Small intestine (tissue), 7 donors: ENCODE measurements at regions not wholly inside any gene's neighbourhood (a gene's known extent, or its start where the extent isn't known, plus 50 kb on each side); places are given as distances from the start of the nearest gene placed in this dataset.
A peak's percentile ranks its signal among the peaks of the same experiment; 100 is the strongest.

Source experiments
- DNase-seq, 2 donors: peaks; one replicate each; pipeline versions ENCODE4 v3.0.0 to v3.0.0-alpha.2; 2013
- FAIRE-seq: peaks from 2 replicates; lab custom pipeline; 2012; peaks lifted over from hg19 to GRCh38; lab: Jason Lieb, UNC
- H3K27ac ChIP-seq, 3 donors: one replicate each; pipeline ENCODE4 v1.5.1; 2013; ENCODE audit warnings: low read length in 2 of 3, mild to moderate bottlenecking in 2 of 3, control low read depth in 1 of 3, inconsistent platforms in 1 of 3, low read depth in 1 of 3, moderate library complexity in 1 of 3
- H3K27me3 ChIP-seq, 3 donors: one replicate each; pipeline ENCODE4 v1.6.1; 2013; ENCODE audit warnings: low read length in 3 of 3, inconsistent platforms in 1 of 3; ENCODE audit not compliant: control insufficient read depth in 3 of 3, insufficient read depth in 3 of 3
- H3K36me3 ChIP-seq, 3 donors: one replicate each; pipeline ENCODE4 v1.6.1; 2013; ENCODE audit warnings: low read length in 3 of 3, inconsistent platforms in 1 of 3, low read depth in 1 of 3, mild to moderate bottlenecking in 1 of 3, moderate library complexity in 1 of 3; ENCODE audit not compliant: control insufficient read depth in 3 of 3, insufficient read depth in 2 of 3
- H3K4me1 ChIP-seq, 3 donors: one replicate each; pipeline ENCODE4 v1.6.1; 2013; ENCODE audit warnings: low read length in 2 of 3, inconsistent platforms in 1 of 3, low read depth in 1 of 3, mild to moderate bottlenecking in 1 of 3, moderate library complexity in 1 of 3; ENCODE audit not compliant: control insufficient read depth in 3 of 3, insufficient read depth in 2 of 3
- H3K4me3 ChIP-seq, 3 donors: one replicate each; pipeline ENCODE4 v1.5.1; 2013; ENCODE audit warnings: low read length in 3 of 3, control low read depth in 1 of 3, inconsistent platforms in 1 of 3, low read depth in 1 of 3, mild to moderate bottlenecking in 1 of 3, moderate library complexity in 1 of 3
- H3K9me3 ChIP-seq, 2 donors: one replicate each; pipeline ENCODE4 v1.6.1; 2013; ENCODE audit warnings: low read depth in 1 of 2, low read length in 1 of 2; ENCODE audit not compliant: control insufficient read depth in 2 of 2, insufficient read depth in 1 of 2
- WGBS, 3 donors: extraction: QIAGEN DNeasy Blood & Tissue Kit; methylation state at CpG; one replicate each; pipeline ENCODE4 v1.1.7; 2013; 5-methylcytosine and 5-hydroxymethylcytosine counted together
- donor health status: healthy with polysubstance abuse.
- donor health status: control.
- donor health status: control.
- donor health status: Bipolar disorder and iron deficiency.
- donor health status: healthy.

GRCh38 chr20:24773751-24774201 lies 175.3 kb upstream of the CST7 start:
- Histone ChIP-seq H3K27ac (no peak overlapping the region), H3K27me3 (no peaks in the 10 kb centered on the region), H3K4me3 (no peak overlapping the region), H3K4me1 (no peaks in the 10 kb centered on the region), H3K9me3 (no peaks in the 10 kb centered on the region), H3K36me3 (no peaks in the 10 kb centered on the region)
- DNase-seq, result no peak
- WGBS, 3 donors, result 46 to 64% (median 49%) methylated on average over 3 of the region's 3 CpGs
- FAIRE-seq, result no peak

GRCh38 chr20:24775966-24776365 lies 173.1 kb upstream of the CST7 start:
- no peak overlapping the region for H3K4me3 ChIP-seq
- H3K9me3 ChIP-seq, result no peaks in the 10 kb centered on the region
- DNase-seq, result no peak
- no peak for FAIRE-seq
- H3K36me3 ChIP-seq, result no peaks in the 10 kb centered on the region
- no peaks in the 10 kb centered on the region for H3K27me3 ChIP-seq
- H3K4me1 ChIP-seq, result no peaks in the 10 kb centered on the region
- H3K27ac ChIP-seq, result no peak overlapping the region

- WGBS, 3 donors, result 74 to 83% (median 78%) methylated on average over 6 of the region's 6 CpGs
- H3K4me1 ChIP-seq, result no peaks in the 10 kb centered on the region
- no peaks in the 10 kb centered on the region for H3K27me3 ChIP-seq
- FAIRE-seq, result no peak
- no peaks in the 10 kb centered on the region for H3K36me3 ChIP-seq
- H3K4me3 ChIP-seq, result no peak overlapping the region
- H3K9me3 ChIP-seq, result no peaks in the 10 kb centered on the region
- no peak overlapping the region for H3K27ac ChIP-seq
- no peak for DNase-seq
Measured at GRCh38 chr20:24776755-24777271, 172.3 kb upstream of the CST7 start.

DNA sequence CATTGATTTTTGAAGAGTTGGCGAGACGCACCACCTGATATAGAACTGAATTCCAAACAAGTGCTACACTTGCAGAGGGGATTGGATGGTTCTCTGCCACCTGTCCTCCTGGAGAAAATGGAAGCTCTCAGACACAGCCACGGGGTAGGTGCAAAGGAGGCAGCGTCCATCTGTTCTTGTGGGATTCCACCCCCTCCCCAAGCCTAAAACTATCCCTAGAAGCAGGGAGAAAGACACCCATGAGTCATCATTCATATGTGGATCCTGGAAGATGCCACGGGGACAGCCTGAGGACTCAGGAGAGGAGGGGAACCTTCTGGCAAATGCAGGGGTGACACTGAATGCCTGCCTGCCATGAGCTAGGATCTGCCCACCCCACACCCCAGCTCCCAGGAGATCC lies 171.3 kb upstream of the CST7 start:
- H3K9me3 ChIP-seq, result no peaks in the 10 kb centered on the region
- DNase-seq (no peak), FAIRE-seq (no peak)
- no peaks in the 10 kb centered on the region for H3K4me1 ChIP-seq
- H3K36me3 ChIP-seq, result no peaks in the 10 kb centered on the region
- 44 to 45% (median 44%) methylated on average over 5 of the region's 5 CpGs for WGBS, 3 donors
- no peak overlapping the region for H3K27ac ChIP-seq
- H3K27me3 ChIP-seq, result no peaks in the 10 kb centered on the region
- no peak overlapping the region for H3K4me3 ChIP-seq

DNA sequence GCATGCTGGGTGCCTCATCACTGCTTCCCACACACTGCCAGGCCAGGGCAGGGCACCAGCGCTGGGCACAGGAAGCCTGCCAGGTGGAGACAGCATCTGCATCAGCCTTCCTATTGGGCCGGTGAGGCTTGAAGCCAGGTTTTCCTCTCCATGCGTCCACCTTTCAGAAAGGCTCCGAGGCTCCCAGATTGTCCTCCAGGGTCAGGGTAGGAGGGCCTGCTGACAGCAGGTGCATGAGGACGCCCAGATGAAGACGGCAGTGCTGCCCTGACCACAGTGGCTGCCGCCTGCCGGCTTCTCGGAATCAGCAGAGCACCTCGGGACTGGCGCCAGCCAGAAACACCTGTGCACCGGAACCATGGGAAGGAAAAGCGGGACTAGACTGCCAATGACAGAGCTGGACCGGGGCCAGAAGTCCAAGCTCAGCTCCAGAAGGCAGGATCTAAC lies 170.5 kb upstream of the CST7 start:
- Histone ChIP-seq H3K27me3 (peaks cover 0 to 2% (median 0%) of the 10 kb centered on the region in 3 donors), H3K36me3 (no peaks in the 10 kb centered on the region), H3K4me1 (no peaks in the 10 kb centered on the region), H3K9me3 (no peaks in the 10 kb centered on the region), H3K27ac (no peak overlapping the region), H3K4me3 (no peak overlapping the region)
- FAIRE-seq (no peak), DNase-seq (peak in 1 of 2 donors; percentile 47)
- 1 to 44% (median 17%) methylated on average over 12 to 14 of the region's 14 CpGs for WGBS, 3 donors

DNA sequence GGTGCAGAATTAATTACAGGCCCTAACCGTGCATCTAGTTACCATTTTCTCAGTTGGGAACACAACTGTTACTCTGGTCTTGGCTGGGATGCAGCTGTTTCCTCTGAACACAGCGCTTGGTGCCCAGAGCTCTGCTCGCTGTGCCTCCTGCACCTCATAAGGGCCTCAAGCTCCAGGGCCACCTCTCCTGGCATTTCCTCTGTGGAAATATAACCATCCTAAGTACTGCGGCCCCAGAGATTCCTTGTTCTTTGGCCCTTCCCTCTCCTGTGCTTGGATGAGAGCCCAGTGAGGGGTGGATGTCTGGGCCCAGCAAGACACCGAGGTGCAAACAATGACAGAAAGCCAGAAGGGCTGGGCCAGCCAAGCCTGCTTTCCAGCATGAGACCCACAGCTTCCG lies 169.9 kb upstream of the CST7 start:
- Histone ChIP-seq H3K9me3 (no peaks in the 10 kb centered on the region), H3K27me3 (peaks cover 0 to 2% (median 0%) of the 10 kb centered on the region in 3 donors), H3K27ac (no peak overlapping the region), H3K36me3 (no peaks in the 10 kb centered on the region), H3K4me1 (no peaks in the 10 kb centered on the region), H3K4me3 (no peak overlapping the region)
- FAIRE-seq (no peak), DNase-seq (peak in 1 of 2 donors; percentile 5)
- 10 to 36% (median 19%) methylated on average over 6 of the region's 6 CpGs for WGBS, 3 donors

GRCh38 chr20:24779946-24780345 lies 169.1 kb upstream of the CST7 start:
- no peaks in the 10 kb centered on the region for H3K36me3 ChIP-seq
- 82 to 92% (median 88%) methylated on average over 3 to 4 of the region's 4 CpGs for WGBS, 3 donors
- no peak overlapping the region for H3K27ac ChIP-seq
- no peaks in the 10 kb centered on the region for H3K9me3 ChIP-seq
- peaks cover 0 to 2% (median 0%) of the 10 kb centered on the region in 3 donors for H3K27me3 ChIP-seq
- DNase-seq (no peak), FAIRE-seq (no peak)
- H3K4me3 ChIP-seq, result no peak overlapping the region
- no peaks in the 10 kb centered on the region for H3K4me1 ChIP-seq

DNA sequence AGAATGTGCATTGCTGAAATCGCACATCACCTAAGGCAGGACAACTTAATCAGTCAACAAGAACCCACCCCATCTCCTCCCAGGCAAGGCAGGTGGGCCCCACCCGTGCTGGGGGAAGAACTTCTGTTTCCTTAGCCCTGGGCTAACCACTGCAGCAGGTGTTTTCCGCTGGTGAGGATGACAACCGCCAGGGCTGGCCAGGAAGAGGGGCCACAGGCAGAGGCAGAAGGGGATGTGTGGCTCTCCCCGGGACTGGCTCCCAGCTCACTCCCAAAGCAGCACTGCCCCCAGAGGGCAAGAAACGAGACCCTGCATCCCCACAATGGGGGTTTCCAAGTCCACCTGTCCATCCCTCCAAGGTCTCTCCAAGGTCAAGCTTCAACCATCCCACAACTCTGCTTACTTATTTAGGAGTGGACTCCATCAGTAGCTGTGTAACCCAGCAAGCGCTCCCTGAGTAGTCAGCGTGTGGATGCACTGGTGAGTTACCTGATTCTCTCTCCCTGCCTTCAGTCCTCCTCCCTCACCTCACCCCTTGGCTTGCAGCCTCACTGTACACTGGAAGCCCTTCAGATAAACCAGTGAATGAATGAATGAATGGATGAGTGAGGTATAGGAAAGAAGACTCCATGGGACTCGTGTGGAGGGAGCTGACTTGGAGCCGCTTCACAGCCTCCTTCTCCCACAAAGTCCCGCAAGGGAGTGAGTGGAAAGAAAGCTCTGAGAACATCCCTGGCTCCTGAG lies 168.2 kb upstream of the CST7 start:
- no peaks in the 10 kb centered on the region for H3K4me1 ChIP-seq
- FAIRE-seq (no peak), DNase-seq (no peak)
- no peaks in the 10 kb centered on the region for H3K9me3 ChIP-seq
- no peak overlapping the region for H3K27ac ChIP-seq
- WGBS, 3 donors, result 58 to 67% (median 67%) methylated on average over 11 of the region's 11 CpGs
- peaks cover 0 to 2% (median 0%) of the 10 kb centered on the region in 3 donors for H3K27me3 ChIP-seq
- no peak overlapping the region for H3K4me3 ChIP-seq
- H3K36me3 ChIP-seq, result no peaks in the 10 kb centered on the region
